ENCODE measurements at regions not wholly inside any gene's neighbourhood (a gene's known extent, or its start where the extent isn't known, plus 50 kb on each side); places are given as distances from the start of the nearest gene placed in this dataset.
"Not testable (repeated sequence)": the region's sequence is repeated elsewhere in the genome, so short reads cannot be mapped to it uniquely, and the experiment has no call there.

DNA sequence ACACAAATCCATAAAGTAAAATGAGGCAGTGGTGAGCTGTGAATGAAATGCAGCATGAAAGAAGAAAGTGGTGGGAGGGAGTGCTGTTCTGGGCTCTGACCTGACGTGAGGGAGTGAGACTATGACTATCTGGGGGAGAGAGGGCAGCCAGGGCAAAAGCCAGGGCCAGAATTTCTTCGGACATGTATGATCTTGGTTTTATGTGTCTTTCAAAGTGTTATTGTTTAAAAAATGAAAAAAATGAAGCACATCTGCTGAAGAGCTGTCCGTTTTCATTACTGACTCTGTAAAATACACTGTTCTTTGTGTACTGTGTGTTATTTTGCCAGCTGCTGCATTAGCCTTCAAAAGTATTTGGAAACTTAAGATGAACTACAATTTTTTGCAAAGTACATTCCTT, 70.2 kb upstream of the KLF14 start:
- intact Hi-C loops (cut with micrococcal nuclease): no loop called here
- no peak overlapping the region for H2AFZ ChIP-seq (ENCODE audit: low read depth, low read length, poor library complexity, severe bottlenecking)
- no peak overlapping the region for H3K4me2 ChIP-seq (ENCODE audit: low read length)
- no peak overlapping the region for H3K27ac ChIP-seq (ENCODE audit: low read depth, low read length)
- no peaks in the 10 kb centered on the region for H3K79me2 ChIP-seq (ENCODE audit: insufficient read depth, low read length)
- ChIA-PET CTCF (interaction anchor here (0.5 kb wide), 1 partner anchor 24 kb away, joined by 4 read pairs; no protein-coding TSS in a partner anchor), RAD21 (ENCODE audit: low non-redundant PET in 1 of 2, low total read pairs in 2 of 2, uncharacterized antibody in 2 of 2, unreplicated experiment in 2 of 2) (no interaction called here), POLR2A (no interaction called here)
- no peaks in the 10 kb centered on the region for H3K27me3 ChIP-seq (ENCODE audit: insufficient read depth, low read length)
- no TSS peak for BruUV-seq (replicated peaks)
- no peaks in the 10 kb centered on the region for H3K9me3 ChIP-seq (ENCODE audit: control insufficient read depth in 1 of 2, insufficient read depth in 1 of 2, low read depth in 1 of 2, low read length in 2 of 2)
- DNase-seq (ENCODE audit: low read depth, low spot score) (no peak), ATAC-seq (no peak)
- no peak overlapping the region for H3K4me3 ChIP-seq (replicated peaks in 1 of 2; ENCODE audit: low read depth in 1 of 2, low read length in 2 of 2)
- no peak overlapping the region for H3K9ac ChIP-seq (ENCODE audit: low read length)
- no peaks in the 10 kb centered on the region for H3K36me3 ChIP-seq (ENCODE audit: control insufficient read depth in 1 of 2, insufficient read depth in 2 of 2, low read length in 2 of 2)
- peaks cover 3% of the 10 kb centered on the region; the same call in 1 of the 2 replicates for H3K9me2 ChIP-seq (ENCODE audit: insufficient read depth)
- H4K20me1 ChIP-seq (ENCODE audit: insufficient read depth): no peaks in the 10 kb centered on the region
- H3K4me1 ChIP-seq (ENCODE audit: control insufficient read depth in 1 of 2, insufficient read depth in 2 of 2, low read length in 2 of 2): no peaks in the 10 kb centered on the region
- TF ChIP-seq SIN3A (IDR thresholded peaks at IDR 0.05; ENCODE audit: low read depth) (no peak), JUND (IDR thresholded peaks at IDR 0.05) (no peak), FOSL1 (IDR thresholded peaks at IDR 0.05; ENCODE audit: low read depth) (no peak), EGR1 (IDR thresholded peaks at IDR 0.05; ENCODE audit: low read depth) (no peak), SP1 (IDR thresholded peaks at IDR 0.05; ENCODE audit: low read depth) (no peak)

DNA sequence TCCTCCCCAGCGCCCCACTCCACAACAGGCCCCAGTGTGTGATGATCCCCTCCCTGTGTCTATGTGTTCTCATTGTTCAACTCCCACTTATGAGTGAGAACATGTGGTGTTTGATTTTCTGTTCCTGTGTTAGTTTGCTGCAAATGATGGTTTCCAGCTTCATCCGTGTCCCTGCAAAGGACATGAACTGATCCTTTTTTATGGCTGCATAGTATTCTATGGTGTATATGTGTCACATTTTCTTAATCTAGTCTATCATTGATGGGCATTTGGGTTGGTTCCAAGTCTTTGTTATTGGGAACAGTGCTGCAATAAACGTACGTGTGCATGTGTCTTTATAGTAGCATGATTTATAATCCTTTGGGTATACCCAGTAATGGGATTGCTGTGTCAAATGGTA, 78.8 kb upstream of the KLF14 start:
- H4K20me1 ChIP-seq (ENCODE audit: insufficient read depth); H3K27ac ChIP-seq (ENCODE audit: low read depth, low read length); H2AFZ ChIP-seq (ENCODE audit: low read depth, low read length, poor library complexity, severe bottlenecking); POLR2A ChIA-PET; H3K9me2 ChIP-seq (ENCODE audit: insufficient read depth); intact Hi-C loops (cut with micrococcal nuclease); H3K4me3 ChIP-seq (replicated peaks in 1 of 2; ENCODE audit: low read depth in 1 of 2, low read length in 2 of 2); H3K4me1 ChIP-seq (ENCODE audit: control insufficient read depth in 1 of 2, insufficient read depth in 2 of 2, low read length in 2 of 2); ATAC-seq; H3K9me3 ChIP-seq (ENCODE audit: control insufficient read depth in 1 of 2, insufficient read depth in 1 of 2, low read depth in 1 of 2, low read length in 2 of 2); DNase-seq (ENCODE audit: low read depth, low spot score); H3K27me3 ChIP-seq (ENCODE audit: insufficient read depth, low read length); BruUV-seq (replicated peaks); H3K36me3 ChIP-seq (ENCODE audit: control insufficient read depth in 1 of 2, insufficient read depth in 2 of 2, low read length in 2 of 2); CTCF ChIA-PET; H3K4me2 ChIP-seq (ENCODE audit: low read length); RAD21 ChIA-PET (ENCODE audit: low non-redundant PET in 1 of 2, low total read pairs in 2 of 2, uncharacterized antibody in 2 of 2, unreplicated experiment in 2 of 2); H3K9ac ChIP-seq (ENCODE audit: low read length); H3K79me2 ChIP-seq (ENCODE audit: insufficient read depth, low read length): not testable (repeated sequence)
